AG04449 (cell line): ENCODE measurements at regions not wholly inside any gene's neighbourhood (a gene's known extent, or its start where the extent isn't known, plus 50 kb on each side); places are given as distances from the start of the nearest gene placed in this dataset.

Source experiments
- CTCF ChIA-PET: fragments of 350-600 bp; formaldehyde crosslinking; extraction: SDS; loops from one replicate; lab custom pipeline; 2021; ENCODE audit warnings: antibody characterized with exemption; lab: Yijun Ruan, JAX
- POLR2A ChIA-PET: fragments of 400-600, 350-600 bp; formaldehyde crosslinking; extraction: SDS; loops from one replicate; lab custom pipeline; 2020; ENCODE audit warnings: antibody characterized with exemption, inconsistent platforms; lab: Yijun Ruan, JAX
- DNase-seq: peaks from one replicate; pipeline ENCODE4 v3.0.0-alpha.2; 2010; ENCODE audit warnings: low read depth, low spot score
- H3K4me3 ChIP-seq: 2 replicates; pipeline ENCODE4 v1.5.1; 2011; ENCODE audit warnings: low read depth, mild to moderate bottlenecking, control low read depth, low read length
- TF ChIP-seq, protein P1 (sequence below): IDR thresholded peaks from one replicate; pipeline ENCODE4 v1.5.1; 2011; ENCODE audit warnings: mild to moderate bottlenecking, moderate library complexity, low read length, control low read depth, inconsistent platforms; ENCODE audit not compliant: insufficient read depth; ENCODE audit errors: missing control alignments

DNA sequence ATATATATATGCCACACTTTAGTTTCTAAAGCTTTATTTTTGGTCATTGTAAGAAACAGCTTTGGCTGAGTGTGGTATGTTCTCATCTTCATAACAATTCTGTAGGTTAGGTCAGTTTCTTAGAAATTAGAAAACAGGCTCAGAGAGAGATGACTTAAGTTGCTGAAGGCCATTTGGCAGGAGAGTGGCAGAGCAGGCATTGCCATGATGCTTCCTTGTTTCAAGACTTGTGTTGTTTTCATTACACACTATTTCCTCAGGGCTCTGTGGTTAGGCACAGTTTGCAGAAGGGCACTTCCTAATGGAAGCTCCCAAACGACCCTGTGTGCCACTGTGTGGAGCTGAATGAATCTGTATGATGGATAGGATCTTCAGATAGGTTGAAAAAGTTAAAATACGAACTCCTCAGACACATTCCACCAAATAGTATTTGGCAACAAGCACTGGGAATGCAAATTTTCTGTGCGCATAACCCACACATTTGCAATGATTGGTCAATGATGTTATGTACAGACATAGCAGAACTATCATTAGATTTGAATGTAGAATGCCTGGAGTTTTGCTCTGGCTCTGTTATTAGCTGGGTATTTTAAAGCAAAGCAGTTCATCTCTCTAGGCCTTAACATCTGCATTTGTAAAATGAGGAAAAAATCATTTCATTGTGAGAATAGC is 274.3 kb upstream of the HS3ST1 start:
- POLR2A ChIA-PET = no interaction called here
- TF ChIP-seq, protein P1, sequence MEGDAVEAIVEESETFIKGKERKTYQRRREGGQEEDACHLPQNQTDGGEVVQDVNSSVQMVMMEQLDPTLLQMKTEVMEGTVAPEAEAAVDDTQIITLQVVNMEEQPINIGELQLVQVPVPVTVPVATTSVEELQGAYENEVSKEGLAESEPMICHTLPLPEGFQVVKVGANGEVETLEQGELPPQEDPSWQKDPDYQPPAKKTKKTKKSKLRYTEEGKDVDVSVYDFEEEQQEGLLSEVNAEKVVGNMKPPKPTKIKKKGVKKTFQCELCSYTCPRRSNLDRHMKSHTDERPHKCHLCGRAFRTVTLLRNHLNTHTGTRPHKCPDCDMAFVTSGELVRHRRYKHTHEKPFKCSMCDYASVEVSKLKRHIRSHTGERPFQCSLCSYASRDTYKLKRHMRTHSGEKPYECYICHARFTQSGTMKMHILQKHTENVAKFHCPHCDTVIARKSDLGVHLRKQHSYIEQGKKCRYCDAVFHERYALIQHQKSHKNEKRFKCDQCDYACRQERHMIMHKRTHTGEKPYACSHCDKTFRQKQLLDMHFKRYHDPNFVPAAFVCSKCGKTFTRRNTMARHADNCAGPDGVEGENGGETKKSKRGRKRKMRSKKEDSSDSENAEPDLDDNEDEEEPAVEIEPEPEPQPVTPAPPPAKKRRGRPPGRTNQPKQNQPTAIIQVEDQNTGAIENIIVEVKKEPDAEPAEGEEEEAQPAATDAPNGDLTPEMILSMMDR = no peak
- no peak for DNase-seq
- no peak overlapping the region for H3K4me3 ChIP-seq
- CTCF ChIA-PET = no interaction called here

GRCh38 chr4:11701966-11702725 is 273.5 kb upstream of the HS3ST1 start:
- TF ChIP-seq, protein P1 = no peak
- ChIA-PET CTCF (no interaction called here), POLR2A (no interaction called here)
- no peak for DNase-seq
- H3K4me3 ChIP-seq = no peak overlapping the region

- ChIA-PET POLR2A (no interaction called here), CTCF (no interaction called here)
- H3K4me3 ChIP-seq = no peak overlapping the region
- TF ChIP-seq, protein P1 = no peak
- DNase-seq = peak; percentile 12
These were observed 272.1 kb upstream of the HS3ST1 start for GRCh38 chr4:11700751-11701226.

- TF ChIP-seq, protein P1 = no peak
- no peak for DNase-seq
- ChIA-PET CTCF (no interaction called here), POLR2A (no interaction called here)
- no peak overlapping the region for H3K4me3 ChIP-seq
These were observed 270.3 kb upstream of the HS3ST1 start for GRCh38 chr4:11698846-11699590.

DNA sequence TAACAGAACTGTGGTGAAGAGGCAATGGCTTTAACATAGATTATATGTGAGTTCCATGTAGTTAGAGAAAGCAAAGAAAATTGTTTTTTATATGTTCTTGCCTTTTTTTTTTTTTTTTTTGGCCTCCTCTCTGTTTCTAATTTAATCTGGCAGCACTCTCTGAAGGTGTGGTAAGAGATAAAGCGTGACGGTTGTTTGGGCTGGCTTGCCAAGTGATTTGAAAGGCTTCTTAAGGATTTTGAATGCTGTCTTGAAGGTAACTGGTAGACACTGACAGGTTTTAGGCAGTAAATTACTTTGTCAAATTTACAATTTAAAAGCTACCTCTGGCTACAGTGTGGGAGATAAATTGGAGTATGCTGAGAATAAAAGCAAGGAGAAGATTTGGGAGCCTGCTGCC is 269.3 kb upstream of the HS3ST1 start:
- ChIA-PET CTCF (no interaction called here), POLR2A (no interaction called here)
- DNase-seq = no peak
- TF ChIP-seq, protein P1 = no peak
- H3K4me3 ChIP-seq = no peak overlapping the region

- CTCF ChIA-PET = no interaction called here
- POLR2A ChIA-PET = no interaction called here
- no peak overlapping the region for H3K4me3 ChIP-seq
- TF ChIP-seq, protein P1 = no peak
- no peak for DNase-seq
These were observed 265.0 kb upstream of the HS3ST1 start for GRCh38 chr4:11693693-11694092.
